Islet of Langerhans (tissue), 1 donor: ENCODE measurements at regions not wholly inside any gene's neighbourhood (a gene's known extent, or its start where the extent isn't known, plus 50 kb on each side); places are given as distances from the start of the nearest gene placed in this dataset.
"Not testable (repeated sequence)": the region's sequence is repeated elsewhere in the genome, so short reads cannot be mapped to it uniquely, and the experiment has no call there.

Source experiments
- FAIRE-seq: peaks from one replicate; lab custom pipeline; 2011; peaks lifted over from hg19 to GRCh38; lab: Jason Lieb, UNC

- no peak for FAIRE-seq
Observed at GRCh38 chr1:55916907-55917306, 662.5 kb downstream of the PLPP3 start.

GRCh38 chr1:55916481-55916880, 662.9 kb downstream of the PLPP3 start:
- FAIRE-seq, result no peak

GRCh38 chr1:55913565-55913964, 665.8 kb downstream of the PLPP3 start:
- no peak for FAIRE-seq

- no peak for FAIRE-seq
Observed at GRCh38 chr1:55912438-55912837, 666.9 kb downstream of the PLPP3 start.

GRCh38 chr1:55904541-55904940, 674.8 kb downstream of the PLPP3 start:
- FAIRE-seq, result no peak

- FAIRE-seq, result peak; percentile 9
Observed at GRCh38 chr1:55898181-55898580, 681.2 kb downstream of the PLPP3 start.

GRCh38 chr1:55896210-55896609, 681.0 kb upstream of the USP24 start:
- no peak for FAIRE-seq

GRCh38 chr1:55894521-55894920, 679.4 kb upstream of the USP24 start:
- FAIRE-seq, result no peak

- no peak for FAIRE-seq
Observed at GRCh38 chr1:55893155-55893554, 678.0 kb upstream of the USP24 start.

- no peak for FAIRE-seq
Observed at GRCh38 chr1:55888685-55889317, 673.6 kb upstream of the USP24 start.

- FAIRE-seq, result no peak
Observed at GRCh38 chr1:55886856-55887712, 671.9 kb upstream of the USP24 start.

- no peak for FAIRE-seq
Observed at GRCh38 chr1:55885619-55886018, 670.5 kb upstream of the USP24 start.

GRCh38 chr1:55882931-55883330, 667.8 kb upstream of the USP24 start:
- no peak for FAIRE-seq

GRCh38 chr1:55879346-55879745, 664.2 kb upstream of the USP24 start:
- no peak for FAIRE-seq

- FAIRE-seq, result no peak
Observed at GRCh38 chr1:55877437-55878232, 662.5 kb upstream of the USP24 start.

- no peak for FAIRE-seq
Observed at GRCh38 chr1:55876276-55877060, 661.3 kb upstream of the USP24 start.

- no peak for FAIRE-seq
Observed at GRCh38 chr1:55870106-55870505, 654.9 kb upstream of the USP24 start.

GRCh38 chr1:55869065-55869464, 653.9 kb upstream of the USP24 start:
- no peak for FAIRE-seq

- peak; percentile 41 for FAIRE-seq
Observed at GRCh38 chr1:55868026-55868425, 652.9 kb upstream of the USP24 start.

- no peak for FAIRE-seq
Observed at GRCh38 chr1:55867304-55867843, 652.2 kb upstream of the USP24 start.

- not testable (repeated sequence) for FAIRE-seq
Observed at GRCh38 chr1:55865778-55866177, 650.6 kb upstream of the USP24 start.

- no peak for FAIRE-seq
Observed at GRCh38 chr1:55864251-55864650, 649.1 kb upstream of the USP24 start.
